ENCODE measurements at regions not wholly inside any gene's neighbourhood (a gene's known extent, or its start where the extent isn't known, plus 50 kb on each side); places are given as distances from the start of the nearest gene placed in this dataset.
A peak's percentile ranks its signal among the peaks of the same experiment; 100 is the strongest.

DNA sequence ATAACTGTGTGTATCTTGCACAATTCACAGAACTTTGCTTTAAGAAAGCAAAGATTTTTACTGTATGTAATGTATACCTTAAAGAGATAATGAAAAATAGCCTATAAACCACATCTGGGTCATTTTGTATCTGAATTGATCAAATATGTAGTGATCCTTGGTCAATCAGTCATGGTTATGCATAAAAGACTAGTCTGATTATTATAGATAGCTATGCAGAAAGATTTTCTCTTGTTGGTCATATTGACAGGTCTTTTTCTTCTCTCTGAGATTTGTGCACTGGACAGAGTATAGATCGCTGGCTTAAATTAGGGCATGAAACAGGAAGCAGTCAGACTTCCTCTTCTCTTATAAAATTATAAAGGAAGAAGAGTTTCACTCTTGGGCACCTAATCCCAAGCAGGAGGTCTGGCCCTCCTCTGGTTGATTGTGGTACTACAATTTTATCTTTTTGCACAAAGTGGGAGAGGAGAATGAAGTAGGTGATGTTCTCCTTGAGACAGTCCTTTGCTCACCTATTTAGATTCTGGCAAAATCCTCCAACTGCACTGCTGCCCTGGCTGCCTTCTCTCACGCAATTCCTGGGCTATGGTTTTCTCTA is 380.9 kb upstream of the RGS17 start (continued):
- TF ChIP-seq, protein P1, sequence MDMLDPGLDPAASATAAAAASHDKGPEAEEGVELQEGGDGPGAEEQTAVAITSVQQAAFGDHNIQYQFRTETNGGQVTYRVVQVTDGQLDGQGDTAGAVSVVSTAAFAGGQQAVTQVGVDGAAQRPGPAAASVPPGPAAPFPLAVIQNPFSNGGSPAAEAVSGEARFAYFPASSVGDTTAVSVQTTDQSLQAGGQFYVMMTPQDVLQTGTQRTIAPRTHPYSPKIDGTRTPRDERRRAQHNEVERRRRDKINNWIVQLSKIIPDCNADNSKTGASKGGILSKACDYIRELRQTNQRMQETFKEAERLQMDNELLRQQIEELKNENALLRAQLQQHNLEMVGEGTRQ (IDR thresholded peaks at IDR 0.05; ENCODE audit: low read depth, low read length): no peak
- TF ChIP-seq, protein P1 (CRISPR knock-in tag; IDR thresholded peaks at IDR 0.05; ENCODE audit: borderline replicate concordance): no peak
- TF ChIP-seq, protein P2, sequence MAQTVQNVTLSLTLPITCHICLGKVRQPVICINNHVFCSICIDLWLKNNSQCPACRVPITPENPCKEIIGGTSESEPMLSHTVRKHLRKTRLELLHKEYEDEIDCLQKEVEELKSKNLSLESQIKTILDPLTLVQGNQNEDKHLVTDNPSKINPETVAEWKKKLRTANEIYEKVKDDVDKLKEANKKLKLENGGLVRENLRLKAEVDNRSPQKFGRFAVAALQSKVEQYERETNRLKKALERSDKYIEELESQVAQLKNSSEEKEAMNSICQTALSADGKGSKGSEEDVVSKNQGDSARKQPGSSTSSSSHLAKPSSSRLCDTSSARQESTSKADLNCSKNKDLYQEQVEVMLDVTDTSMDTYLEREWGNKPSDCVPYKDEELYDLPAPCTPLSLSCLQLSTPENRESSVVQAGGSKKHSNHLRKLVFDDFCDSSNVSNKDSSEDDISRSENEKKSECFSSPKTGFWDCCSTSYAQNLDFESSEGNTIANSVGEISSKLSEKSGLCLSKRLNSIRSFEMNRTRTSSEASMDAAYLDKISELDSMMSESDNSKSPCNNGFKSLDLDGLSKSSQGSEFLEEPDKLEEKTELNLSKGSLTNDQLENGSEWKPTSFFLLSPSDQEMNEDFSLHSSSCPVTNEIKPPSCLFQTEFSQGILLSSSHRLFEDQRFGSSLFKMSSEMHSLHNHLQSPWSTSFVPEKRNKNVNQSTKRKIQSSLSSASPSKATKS (CRISPR knock-in tag; IDR thresholded peaks at IDR 0.05): no peak
- TF ChIP-seq RXRB (CRISPR knock-in tag; IDR thresholded peaks at IDR 0.05; ENCODE audit: borderline replicate concordance) (no peak), ZSCAN9 (CRISPR knock-in tag; IDR thresholded peaks at IDR 0.05; ENCODE audit: borderline replicate concordance) (no peak), NFKBIZ (CRISPR knock-in tag; IDR thresholded peaks at IDR 0.05) (no peak), KMT2B (CRISPR knock-in tag; IDR thresholded peaks at IDR 0.05) (no peak), SMC3 (IDR thresholded peaks at IDR 0.05; ENCODE audit: low read length) (peak; percentile 50; the same call in 1 of the 2 replicates), ZZZ3 (CRISPR knock-in tag; IDR thresholded peaks at IDR 0.05; ENCODE audit: borderline replicate concordance) (no peak), FOXJ3 (CRISPR knock-in tag; IDR thresholded peaks at IDR 0.05; ENCODE audit: borderline replicate concordance) (no peak), ZNF282 (IDR thresholded peaks at IDR 0.05; ENCODE audit: partially characterized antibody) (no peak), HNRNPL (IDR thresholded peaks at IDR 0.05; ENCODE audit: low read depth, low read length) (no peak), HCFC1 (IDR thresholded peaks at IDR 0.05; ENCODE audit: low read depth, low read length) (no peak), SP5 (CRISPR knock-in tag; IDR thresholded peaks at IDR 0.05; ENCODE audit: borderline replicate concordance, low read depth) (no peak)
- TF ChIP-seq, protein P3, sequence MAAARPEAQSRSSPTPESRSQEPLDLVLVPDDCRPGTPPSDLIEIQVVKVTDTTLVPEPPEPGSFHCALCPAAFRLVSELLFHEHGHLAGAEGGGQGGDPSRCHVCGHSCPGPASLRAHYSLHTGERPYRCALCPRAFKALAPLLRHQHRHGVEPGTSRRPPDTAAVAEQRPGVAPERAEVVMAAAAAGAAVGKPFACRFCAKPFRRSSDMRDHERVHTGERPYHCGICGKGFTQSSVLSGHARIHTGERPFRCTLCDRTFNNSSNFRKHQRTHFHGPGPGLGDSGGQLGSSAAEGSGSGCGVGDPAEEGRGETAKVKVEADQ (CRISPR knock-in tag; IDR thresholded peaks at IDR 0.05; ENCODE audit: borderline replicate concordance): no peak
- TF ChIP-seq, protein P4, sequence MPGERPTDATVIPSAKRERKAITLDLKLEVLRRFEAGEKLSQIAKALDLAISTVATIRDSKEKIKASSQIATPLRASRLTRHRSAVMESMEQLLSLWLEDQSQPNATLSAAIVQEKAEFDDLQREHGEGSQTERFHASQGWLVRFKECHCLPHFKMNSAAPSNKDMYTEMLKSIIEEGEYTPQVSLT (CRISPR knock-in tag; IDR thresholded peaks at IDR 0.05; ENCODE audit: borderline replicate concordance, low read depth): no peak
- TF ChIP-seq, protein P5, sequence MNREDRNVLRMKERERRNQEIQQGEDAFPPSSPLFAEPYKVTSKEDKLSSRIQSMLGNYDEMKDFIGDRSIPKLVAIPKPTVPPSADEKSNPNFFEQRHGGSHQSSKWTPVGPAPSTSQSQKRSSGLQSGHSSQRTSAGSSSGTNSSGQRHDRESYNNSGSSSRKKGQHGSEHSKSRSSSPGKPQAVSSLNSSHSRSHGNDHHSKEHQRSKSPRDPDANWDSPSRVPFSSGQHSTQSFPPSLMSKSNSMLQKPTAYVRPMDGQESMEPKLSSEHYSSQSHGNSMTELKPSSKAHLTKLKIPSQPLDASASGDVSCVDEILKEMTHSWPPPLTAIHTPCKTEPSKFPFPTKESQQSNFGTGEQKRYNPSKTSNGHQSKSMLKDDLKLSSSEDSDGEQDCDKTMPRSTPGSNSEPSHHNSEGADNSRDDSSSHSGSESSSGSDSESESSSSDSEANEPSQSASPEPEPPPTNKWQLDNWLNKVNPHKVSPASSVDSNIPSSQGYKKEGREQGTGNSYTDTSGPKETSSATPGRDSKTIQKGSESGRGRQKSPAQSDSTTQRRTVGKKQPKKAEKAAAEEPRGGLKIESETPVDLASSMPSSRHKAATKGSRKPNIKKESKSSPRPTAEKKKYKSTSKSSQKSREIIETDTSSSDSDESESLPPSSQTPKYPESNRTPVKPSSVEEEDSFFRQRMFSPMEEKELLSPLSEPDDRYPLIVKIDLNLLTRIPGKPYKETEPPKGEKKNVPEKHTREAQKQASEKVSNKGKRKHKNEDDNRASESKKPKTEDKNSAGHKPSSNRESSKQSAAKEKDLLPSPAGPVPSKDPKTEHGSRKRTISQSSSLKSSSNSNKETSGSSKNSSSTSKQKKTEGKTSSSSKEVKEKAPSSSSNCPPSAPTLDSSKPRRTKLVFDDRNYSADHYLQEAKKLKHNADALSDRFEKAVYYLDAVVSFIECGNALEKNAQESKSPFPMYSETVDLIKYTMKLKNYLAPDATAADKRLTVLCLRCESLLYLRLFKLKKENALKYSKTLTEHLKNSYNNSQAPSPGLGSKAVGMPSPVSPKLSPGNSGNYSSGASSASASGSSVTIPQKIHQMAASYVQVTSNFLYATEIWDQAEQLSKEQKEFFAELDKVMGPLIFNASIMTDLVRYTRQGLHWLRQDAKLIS (CRISPR knock-in tag; IDR thresholded peaks at IDR 0.05): no peak
- TF ChIP-seq, protein P6, sequence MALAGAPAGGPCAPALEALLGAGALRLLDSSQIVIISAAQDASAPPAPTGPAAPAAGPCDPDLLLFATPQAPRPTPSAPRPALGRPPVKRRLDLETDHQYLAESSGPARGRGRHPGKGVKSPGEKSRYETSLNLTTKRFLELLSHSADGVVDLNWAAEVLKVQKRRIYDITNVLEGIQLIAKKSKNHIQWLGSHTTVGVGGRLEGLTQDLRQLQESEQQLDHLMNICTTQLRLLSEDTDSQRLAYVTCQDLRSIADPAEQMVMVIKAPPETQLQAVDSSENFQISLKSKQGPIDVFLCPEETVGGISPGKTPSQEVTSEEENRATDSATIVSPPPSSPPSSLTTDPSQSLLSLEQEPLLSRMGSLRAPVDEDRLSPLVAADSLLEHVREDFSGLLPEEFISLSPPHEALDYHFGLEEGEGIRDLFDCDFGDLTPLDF (CRISPR knock-in tag; IDR thresholded peaks at IDR 0.05): no peak
